Endothelial cell of umbilical vein (primary cell): ENCODE measurements at regions not wholly inside any gene's neighbourhood (a gene's known extent, or its start where the extent isn't known, plus 50 kb on each side); places are given as distances from the start of the nearest gene placed in this dataset.

Experiments
- BruUV-seq: library from RNA; stranded (reverse); fragments of 400-500 nt; replicated peaks from 2 replicates; lab custom pipeline; 2021; lab: Mats Ljungman, UMichigan
- CTCF ChIA-PET: fragments of 300-600, 350-600 bp; sonication (Branson Sonifier 250); formaldehyde crosslinking; loops from one replicate; lab custom pipeline; 2021; ENCODE audit warnings: antibody characterized with exemption, inconsistent platforms; lab: Charles Lee
- POLR2A ChIA-PET: fragments of 300-600, 350-600 bp; sonication (Branson Sonifier 250); formaldehyde crosslinking; loops from one replicate; lab custom pipeline; 2021; ENCODE audit warnings: antibody characterized with exemption, inconsistent platforms; lab: Charles Lee
- DNase-seq: peaks from one replicate; pipeline ENCODE4 v3.0.0-alpha.2; 2011; ENCODE audit warnings: low read depth, low spot score
- FAIRE-seq: peaks from 2 replicates; lab custom pipeline; 2011; peaks lifted over from hg19 to GRCh38; lab: Jason Lieb, UNC
- H2AFZ ChIP-seq: 2 replicates; pipeline ENCODE4 v1.6.0; 2012; ENCODE audit warnings: low read depth, low read length, control low read depth, inconsistent platforms
- H3K27ac ChIP-seq: 2 replicates; pipeline ENCODE4 v1.5.1; 2011; ENCODE audit warnings: low read depth, mild to moderate bottlenecking, control low read depth, low read length, moderate library complexity; ENCODE audit not compliant: insufficient read depth
- H3K27me3 ChIP-seq, 2 experiments: 2 replicates each; pipeline versions ENCODE4 v1.6.0 to v1.6.1; 2011; ENCODE audit warnings: low read length in 2 of 2, mixed read lengths in 1 of 2; ENCODE audit not compliant: control insufficient read depth in 2 of 2, insufficient read depth in 2 of 2
- H3K36me3 ChIP-seq, 2 experiments: 2 replicates in 1 of 2; 3 replicates in 1 of 2; pipeline ENCODE4 v1.5.1; 2011; ENCODE audit warnings: low read length in 2 of 2, mild to moderate bottlenecking in 1 of 2, moderate library complexity in 1 of 2; ENCODE audit not compliant: control insufficient read depth in 2 of 2, insufficient read depth in 2 of 2; ENCODE audit errors: extremely low read depth in 1 of 2
- H3K4me1 ChIP-seq: 3 replicates; pipeline ENCODE4 v1.5.1; 2011; ENCODE audit warnings: mild to moderate bottlenecking, low read length; ENCODE audit not compliant: control insufficient read depth, insufficient read depth; ENCODE audit errors: extremely low read depth
- H3K4me2 ChIP-seq: 2 replicates; pipeline ENCODE4 v1.6.1; 2011; ENCODE audit warnings: low read length, control low read depth, mixed read lengths; ENCODE audit not compliant: insufficient read depth
- H3K4me3 ChIP-seq, 3 experiments: fragments of 200-600 bp in 1 of 3; sonication (generic), shearing (Covaris generic) in 1 of 3; replicated peaks in 1 of 3; 2 replicates each; pipeline ENCODE4 v1.5.1; 2011 to 2016; ENCODE audit warnings: control low read depth in 3 of 3, low read length in 3 of 3, mild to moderate bottlenecking in 2 of 3, inconsistent platforms in 1 of 3, low read depth in 1 of 3, moderate library complexity in 1 of 3; ENCODE audit not compliant: insufficient read depth in 1 of 3
- H3K79me2 ChIP-seq: 2 replicates; pipeline ENCODE4 v1.6.0; 2012; ENCODE audit warnings: low read length, inconsistent platforms; ENCODE audit not compliant: control insufficient read depth, insufficient read depth
- H3K9ac ChIP-seq: replicated peaks from 2 replicates; pipeline ENCODE3; 2011; ENCODE audit warnings: low read length, control low read depth; ENCODE audit not compliant: insufficient read depth; ENCODE audit errors: extremely low read depth
- H3K9me1 ChIP-seq: replicated peaks from 3 replicates; pipeline ENCODE4 v1.6.0; 2011; ENCODE audit warnings: mild to moderate bottlenecking, low read length; ENCODE audit not compliant: control insufficient read depth, insufficient read depth; ENCODE audit errors: extremely low read depth
- H3K9me3 ChIP-seq: replicated peaks from 2 replicates; pipeline ENCODE4 v1.5.1; 2012; ENCODE audit warnings: low read length, inconsistent platforms; ENCODE audit not compliant: control insufficient read depth, insufficient read depth
- H4K20me1 ChIP-seq: replicated peaks from 2 replicates; pipeline ENCODE3; 2011; ENCODE audit warnings: mild to moderate bottlenecking, low read length; ENCODE audit not compliant: control insufficient read depth, insufficient read depth; ENCODE audit errors: extremely low read depth
- EZH2 ChIP-seq: IDR thresholded peaks from 2 replicates; pipeline ENCODE4 v1.6.1; 2012; ENCODE audit warnings: borderline replicate concordance, low read depth, mild to moderate bottlenecking, moderate library complexity, low read length, inconsistent platforms; ENCODE audit not compliant: severe bottlenecking
- FOS ChIP-seq: IDR thresholded peaks from 2 replicates; pipeline ENCODE4 v1.6.1; 2011; ENCODE audit warnings: mild to moderate bottlenecking, low read length, moderate library complexity, borderline replicate concordance; ENCODE audit not compliant: insufficient read depth
- GATA2 ChIP-seq: IDR thresholded peaks from 2 replicates; pipeline ENCODE4 v1.7.0; 2011; ENCODE audit warnings: low read depth, mild to moderate bottlenecking, moderate library complexity, mixed read lengths, low read length; ENCODE audit not compliant: insufficient read length, insufficient read depth
- JUN ChIP-seq: IDR thresholded peaks from 2 replicates; pipeline ENCODE4 v1.6.1; 2011; ENCODE audit warnings: borderline replicate concordance, low read depth; ENCODE audit not compliant: insufficient read length, insufficient read depth
- POLR2A ChIP-seq: IDR thresholded peaks from 2 replicates; pipeline ENCODE4 v1.6.1; 2012; ENCODE audit warnings: low read depth, mild to moderate bottlenecking, control low read depth, low read length
- POLR2AphosphoS5 ChIP-seq: IDR thresholded peaks from 2 replicates; pipeline ENCODE4 v1.6.1; 2012; ENCODE audit warnings: low read depth, mild to moderate bottlenecking, control low read depth, low read length, moderate library complexity; ENCODE audit not compliant: insufficient read depth
- dilution Hi-C: fragments of 300-500 bp; cut with MboI; formaldehyde crosslinking; loops from one replicate; pipeline ENCODE4 v1.15.0; 2019; ENCODE audit warnings: low sequenced_read_pairs; ENCODE audit not compliant: extremely low pct_ligation_motif_present
- intact Hi-C: fragments of 100-400 bp; cut with micrococcal nuclease; formaldehyde crosslinking; loops from one replicate; pipeline ENCODE4 v1.10.0; 2022
- TF ChIP-seq, protein P1 (sequence below): IDR thresholded peaks from 2 replicates; pipeline ENCODE4 v1.6.1; 2011; ENCODE audit not compliant: insufficient read depth, insufficient read length
- TF ChIP-seq, protein P2 (sequence below), 2 donors: IDR thresholded peaks; 1 replicate in 1 of 2; 2 replicates in 1 of 2; pipeline ENCODE4 v1.5.1; 2011; ENCODE audit warnings: low read length in 2 of 2, mild to moderate bottlenecking in 2 of 2, moderate library complexity in 2 of 2, control low read depth in 1 of 2, inconsistent platforms in 1 of 2, low read depth in 1 of 2; ENCODE audit not compliant: insufficient read depth in 1 of 2; ENCODE audit errors: extremely low read depth in 1 of 2

DNA sequence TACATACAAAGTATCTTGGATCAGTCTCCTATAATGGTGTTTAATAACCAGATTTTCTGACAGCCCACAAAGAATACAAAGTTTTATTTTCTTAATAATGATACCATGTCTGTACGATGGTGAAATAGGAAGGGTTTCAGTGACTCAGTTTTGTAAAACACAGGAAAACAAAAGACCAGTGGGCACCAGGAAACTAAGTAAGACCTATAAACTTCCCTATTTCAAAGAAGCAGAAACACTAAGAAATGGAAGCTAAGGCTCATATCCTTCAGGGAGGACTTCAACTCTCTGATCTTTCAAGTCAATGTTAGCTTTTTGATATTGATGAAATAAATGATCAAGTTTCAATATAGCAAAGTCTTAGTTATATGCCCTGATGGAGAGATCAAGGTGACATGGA, 196.0 kb downstream of the DUSP6 start:
- Histone ChIP-seq H4K20me1 (no peaks in the 10 kb centered on the region), H3K4me3 (no peak overlapping the region), H3K9me3 (no peaks in the 10 kb centered on the region), H3K4me2 (peak overlapping the region; percentile 92), H3K4me1 (peaks cover 41% of the 10 kb centered on the region), H3K36me3 (no peaks in the 10 kb centered on the region), H3K9ac (peak overlapping the region; percentile 19), H3K27me3 (no peaks in the 10 kb centered on the region), H3K79me2 (no peaks in the 10 kb centered on the region), H2AFZ (no peak overlapping the region), H3K9me1 (no peaks in the 10 kb centered on the region), H3K27ac (peak overlapping the region; percentile 82)
- DNase-seq (peak; percentile 82), FAIRE-seq (no peak)
- CTCF ChIA-PET: interaction anchor here (0.7 to 1.4 kb wide), 7 partner anchors 13 to 194 kb away, joined by 3 to 7 read pairs (median 4); no protein-coding TSS in a partner anchor
- TF ChIP-seq, protein P1, sequence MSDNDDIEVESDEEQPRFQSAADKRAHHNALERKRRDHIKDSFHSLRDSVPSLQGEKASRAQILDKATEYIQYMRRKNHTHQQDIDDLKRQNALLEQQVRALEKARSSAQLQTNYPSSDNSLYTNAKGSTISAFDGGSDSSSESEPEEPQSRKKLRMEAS: no peak
- TF ChIP-seq POLR2AphosphoS5 (no peak), JUN (peak; percentile 28), FOS (peak; percentile 54), EZH2 (no peak), POLR2A (no peak), GATA2 (no peak)
- TF ChIP-seq, protein P2, sequence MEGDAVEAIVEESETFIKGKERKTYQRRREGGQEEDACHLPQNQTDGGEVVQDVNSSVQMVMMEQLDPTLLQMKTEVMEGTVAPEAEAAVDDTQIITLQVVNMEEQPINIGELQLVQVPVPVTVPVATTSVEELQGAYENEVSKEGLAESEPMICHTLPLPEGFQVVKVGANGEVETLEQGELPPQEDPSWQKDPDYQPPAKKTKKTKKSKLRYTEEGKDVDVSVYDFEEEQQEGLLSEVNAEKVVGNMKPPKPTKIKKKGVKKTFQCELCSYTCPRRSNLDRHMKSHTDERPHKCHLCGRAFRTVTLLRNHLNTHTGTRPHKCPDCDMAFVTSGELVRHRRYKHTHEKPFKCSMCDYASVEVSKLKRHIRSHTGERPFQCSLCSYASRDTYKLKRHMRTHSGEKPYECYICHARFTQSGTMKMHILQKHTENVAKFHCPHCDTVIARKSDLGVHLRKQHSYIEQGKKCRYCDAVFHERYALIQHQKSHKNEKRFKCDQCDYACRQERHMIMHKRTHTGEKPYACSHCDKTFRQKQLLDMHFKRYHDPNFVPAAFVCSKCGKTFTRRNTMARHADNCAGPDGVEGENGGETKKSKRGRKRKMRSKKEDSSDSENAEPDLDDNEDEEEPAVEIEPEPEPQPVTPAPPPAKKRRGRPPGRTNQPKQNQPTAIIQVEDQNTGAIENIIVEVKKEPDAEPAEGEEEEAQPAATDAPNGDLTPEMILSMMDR (IDR thresholded peaks at IDR 0.05; ENCODE audit: extremely low read depth in 1 of 2, insufficient read depth in 1 of 2, low read depth in 1 of 2, low read length in 2 of 2): no peak
- TSS peak; percentile 74 for BruUV-seq
- dilution Hi-C loops: no loop called here
- POLR2A ChIA-PET: no interaction called here
- intact Hi-C loops: no loop called here
